ENCODE measurements at regions not wholly inside any gene's neighbourhood (a gene's known extent, or its start where the extent isn't known, plus 50 kb on each side); places are given as distances from the start of the nearest gene placed in this dataset.

GRCh38 chr13:56012644-56013043 is 1128.1 kb upstream of the PRR20A start:
- no peaks in the 10 kb centered on the region for H3K9me3 ChIP-seq (ENCODE audit: control insufficient read depth, low read length)
- no CpG with 5 or more reads among the region's 2 CpGs for WGBS, 2 experiments (ENCODE audit: insufficient coverage in 2 of 2)
- no peaks in the 10 kb centered on the region for H3K4me1 ChIP-seq (ENCODE audit: control insufficient read depth, insufficient read depth, low read length, poor library complexity, severe bottlenecking)
- H3K4me3 ChIP-seq (ENCODE audit: extremely low read depth, insufficient read depth, low read length, poor library complexity, severe bottlenecking), result no peak overlapping the region
- H3K27ac ChIP-seq (ENCODE audit: low read depth, low read length, severe bottlenecking), result no peak overlapping the region
- no peaks in the 10 kb centered on the region for H3K36me3 ChIP-seq (ENCODE audit: control insufficient read depth, insufficient read depth, low read length)

- H3K36me3 ChIP-seq (ENCODE audit: control insufficient read depth, insufficient read depth, low read length), result no peaks in the 10 kb centered on the region
- no peak overlapping the region for H3K4me3 ChIP-seq (ENCODE audit: extremely low read depth, insufficient read depth, low read length, poor library complexity, severe bottlenecking)
- no peaks in the 10 kb centered on the region for H3K9me3 ChIP-seq (ENCODE audit: control insufficient read depth, low read length)
- no peaks in the 10 kb centered on the region for H3K4me1 ChIP-seq (ENCODE audit: control insufficient read depth, insufficient read depth, low read length, poor library complexity, severe bottlenecking)
- H3K27ac ChIP-seq (ENCODE audit: low read depth, low read length, severe bottlenecking), result no peak overlapping the region
- 43% methylated on average over 2 of the region's 2 CpGs; no CpG with 5 or more reads in 1 of the 2 experiments for WGBS, 2 experiments (ENCODE audit: insufficient coverage in 2 of 2)
Observed at GRCh38 chr13:56015919-56016318, 1124.8 kb upstream of the PRR20A start.

- H3K4me3 ChIP-seq (ENCODE audit: extremely low read depth, insufficient read depth, low read length, poor library complexity, severe bottlenecking), result no peak overlapping the region
- no peaks in the 10 kb centered on the region for H3K4me1 ChIP-seq (ENCODE audit: control insufficient read depth, insufficient read depth, low read length, poor library complexity, severe bottlenecking)
- H3K36me3 ChIP-seq (ENCODE audit: control insufficient read depth, insufficient read depth, low read length), result no peaks in the 10 kb centered on the region
- 82 to 98% methylated on average over 3 to 5 of the region's 5 CpGs for WGBS, 2 experiments (ENCODE audit: insufficient coverage in 2 of 2)
- no peaks in the 10 kb centered on the region for H3K9me3 ChIP-seq (ENCODE audit: control insufficient read depth, low read length)
- no peak overlapping the region for H3K27ac ChIP-seq (ENCODE audit: low read depth, low read length, severe bottlenecking)
Observed at GRCh38 chr13:56019606-56020005, 1121.1 kb upstream of the PRR20A start.

- Histone ChIP-seq H3K4me3 (ENCODE audit: extremely low read depth, insufficient read depth, low read length, poor library complexity, severe bottlenecking) (no peak overlapping the region), H3K4me1 (ENCODE audit: control insufficient read depth, insufficient read depth, low read length, poor library complexity, severe bottlenecking) (no peaks in the 10 kb centered on the region), H3K9me3 (ENCODE audit: control insufficient read depth, low read length) (no peaks in the 10 kb centered on the region), H3K27ac (ENCODE audit: low read depth, low read length, severe bottlenecking) (no peak overlapping the region), H3K36me3 (ENCODE audit: control insufficient read depth, insufficient read depth, low read length) (no peaks in the 10 kb centered on the region)
- no CpG with 5 or more reads among the region's 3 CpGs for WGBS, 2 experiments (ENCODE audit: insufficient coverage in 2 of 2)
Observed at GRCh38 chr13:56020425-56020824, 1120.3 kb upstream of the PRR20A start.

GRCh38 chr13:56039992-56040391 is 1100.7 kb upstream of the PRR20A start:
- Histone ChIP-seq H3K9me3 (ENCODE audit: control insufficient read depth, low read length) (no peaks in the 10 kb centered on the region), H3K4me1 (ENCODE audit: control insufficient read depth, insufficient read depth, low read length, poor library complexity, severe bottlenecking) (no peaks in the 10 kb centered on the region), H3K36me3 (ENCODE audit: control insufficient read depth, insufficient read depth, low read length) (no peaks in the 10 kb centered on the region), H3K4me3 (ENCODE audit: extremely low read depth, insufficient read depth, low read length, poor library complexity, severe bottlenecking) (no peak overlapping the region), H3K27ac (ENCODE audit: low read depth, low read length, severe bottlenecking) (no peak overlapping the region)
- WGBS, 2 experiments (ENCODE audit: insufficient coverage in 2 of 2), result 93% methylated on average over 7 to 8 of the region's 8 CpGs

- H3K9me3 ChIP-seq (ENCODE audit: control insufficient read depth, low read length), result no peaks in the 10 kb centered on the region
- H3K36me3 ChIP-seq (ENCODE audit: control insufficient read depth, insufficient read depth, low read length), result no peaks in the 10 kb centered on the region
- no peak overlapping the region for H3K4me3 ChIP-seq (ENCODE audit: extremely low read depth, insufficient read depth, low read length, poor library complexity, severe bottlenecking)
- no peaks in the 10 kb centered on the region for H3K4me1 ChIP-seq (ENCODE audit: control insufficient read depth, insufficient read depth, low read length, poor library complexity, severe bottlenecking)
- 100% methylated on average over 1 of the region's 1 CpG; no CpG with 5 or more reads in 1 of the 2 experiments for whole genome bisulfite sequencing, 2 experiments (ENCODE audit: insufficient coverage in 2 of 2)
- no peak overlapping the region for H3K27ac ChIP-seq (ENCODE audit: low read depth, low read length, severe bottlenecking)
Observed at GRCh38 chr13:56066321-56066720, 1074.4 kb upstream of the PRR20A start.

- no peaks in the 10 kb centered on the region for H3K36me3 ChIP-seq (ENCODE audit: control insufficient read depth, insufficient read depth, low read length)
- H3K4me1 ChIP-seq (ENCODE audit: control insufficient read depth, insufficient read depth, low read length, poor library complexity, severe bottlenecking), result no peaks in the 10 kb centered on the region
- WGBS, 2 experiments (ENCODE audit: insufficient coverage in 2 of 2), result no CpG with 5 or more reads among the region's 1 CpG
- no peak overlapping the region for H3K27ac ChIP-seq (ENCODE audit: low read depth, low read length, severe bottlenecking)
- no peaks in the 10 kb centered on the region for H3K9me3 ChIP-seq (ENCODE audit: control insufficient read depth, low read length)
- no peak overlapping the region for H3K4me3 ChIP-seq (ENCODE audit: extremely low read depth, insufficient read depth, low read length, poor library complexity, severe bottlenecking)
Observed at GRCh38 chr13:56102641-56103040, 1038.1 kb upstream of the PRR20A start.

GRCh38 chr13:56110751-56111150 is 1030.0 kb upstream of the PRR20A start:
- H3K27ac ChIP-seq (ENCODE audit: low read depth, low read length, severe bottlenecking), result no peak overlapping the region
- no peak overlapping the region for H3K4me3 ChIP-seq (ENCODE audit: extremely low read depth, insufficient read depth, low read length, poor library complexity, severe bottlenecking)
- no peaks in the 10 kb centered on the region for H3K4me1 ChIP-seq (ENCODE audit: control insufficient read depth, insufficient read depth, low read length, poor library complexity, severe bottlenecking)
- H3K9me3 ChIP-seq (ENCODE audit: control insufficient read depth, low read length), result no peaks in the 10 kb centered on the region
- WGBS, 2 experiments (ENCODE audit: insufficient coverage in 2 of 2), result no CpG with 5 or more reads among the region's 3 CpGs
- no peaks in the 10 kb centered on the region for H3K36me3 ChIP-seq (ENCODE audit: control insufficient read depth, insufficient read depth, low read length)

- 63 to 84% methylated on average over 1 to 3 of the region's 3 CpGs for WGBS, 2 experiments (ENCODE audit: insufficient coverage in 2 of 2)
- Histone ChIP-seq H3K4me3 (ENCODE audit: extremely low read depth, insufficient read depth, low read length, poor library complexity, severe bottlenecking) (no peak overlapping the region), H3K27ac (ENCODE audit: low read depth, low read length, severe bottlenecking) (no peak overlapping the region), H3K4me1 (ENCODE audit: control insufficient read depth, insufficient read depth, low read length, poor library complexity, severe bottlenecking) (no peaks in the 10 kb centered on the region), H3K9me3 (ENCODE audit: control insufficient read depth, low read length) (no peaks in the 10 kb centered on the region), H3K36me3 (ENCODE audit: control insufficient read depth, insufficient read depth, low read length) (no peaks in the 10 kb centered on the region)
Observed at GRCh38 chr13:56134524-56134923, 1006.2 kb upstream of the PRR20A start.

GRCh38 chr13:56166864-56167263 is 973.9 kb upstream of the PRR20A start:
- Histone ChIP-seq H3K9me3 (ENCODE audit: control insufficient read depth, low read length) (no peaks in the 10 kb centered on the region), H3K4me3 (ENCODE audit: extremely low read depth, insufficient read depth, low read length, poor library complexity, severe bottlenecking) (no peak overlapping the region), H3K36me3 (ENCODE audit: control insufficient read depth, insufficient read depth, low read length) (no peaks in the 10 kb centered on the region), H3K27ac (ENCODE audit: low read depth, low read length, severe bottlenecking) (no peak overlapping the region), H3K4me1 (ENCODE audit: control insufficient read depth, insufficient read depth, low read length, poor library complexity, severe bottlenecking) (no peaks in the 10 kb centered on the region)
- WGBS, 2 experiments (ENCODE audit: insufficient coverage in 2 of 2), result 35 to 88% methylated on average over 2 of the region's 2 CpGs

- no peak overlapping the region for H3K27ac ChIP-seq (ENCODE audit: low read depth, low read length, severe bottlenecking)
- no CpG with 5 or more reads among the region's 2 CpGs for WGBS, 2 experiments (ENCODE audit: insufficient coverage in 2 of 2)
- no peaks in the 10 kb centered on the region for H3K36me3 ChIP-seq (ENCODE audit: control insufficient read depth, insufficient read depth, low read length)
- H3K9me3 ChIP-seq (ENCODE audit: control insufficient read depth, low read length), result no peaks in the 10 kb centered on the region
- H3K4me3 ChIP-seq (ENCODE audit: extremely low read depth, insufficient read depth, low read length, poor library complexity, severe bottlenecking), result no peak overlapping the region
- H3K4me1 ChIP-seq (ENCODE audit: control insufficient read depth, insufficient read depth, low read length, poor library complexity, severe bottlenecking), result no peaks in the 10 kb centered on the region
Observed at GRCh38 chr13:56168581-56168980, 972.1 kb upstream of the PRR20A start.

Measured in mesodermal cell (in vitro differentiated cells).